ENCODE measurements at regions not wholly inside any gene's neighbourhood (a gene's known extent, or its start where the extent isn't known, plus 50 kb on each side); places are given as distances from the start of the nearest gene placed in this dataset.

DNA sequence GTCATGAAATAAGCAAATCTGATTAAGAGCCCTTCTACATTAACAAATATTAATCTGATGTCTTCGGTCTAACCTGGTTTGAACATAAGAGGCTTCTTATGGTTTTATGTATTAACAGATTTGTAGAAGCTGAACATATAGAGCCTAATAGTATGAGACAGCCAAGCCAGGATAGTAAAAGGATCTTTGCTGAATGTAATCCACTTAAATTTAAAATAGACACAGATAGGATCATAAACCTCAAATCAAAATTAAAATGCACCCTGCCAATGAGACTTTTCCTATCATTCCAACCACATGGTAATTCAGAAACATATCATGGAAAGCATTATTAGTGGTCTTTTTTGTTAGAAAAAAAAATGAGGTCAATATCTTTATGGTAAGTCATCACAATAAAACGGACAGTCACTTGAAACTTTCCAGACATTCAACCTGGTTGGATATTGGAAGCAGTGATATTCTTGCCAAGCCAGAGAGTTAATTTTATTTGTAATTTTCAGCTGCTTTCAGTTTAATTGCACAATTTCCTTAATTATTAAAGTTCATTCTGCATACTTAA lies 606.9 kb upstream of the SALL1 start:
- ChIA-PET CTCF (ENCODE audit: unreplicated experiment) (no interaction called here), POLR2A (interaction anchor here (0.9 kb wide), 1 partner anchor 680 kb away, joined by 3 read pairs; no protein-coding TSS in a partner anchor)
- Histone ChIP-seq H3K36me3 (ENCODE audit: insufficient read depth, low read length) (no peaks in the 10 kb centered on the region), H3K4me3 (ENCODE audit: low read depth, low read length, poor library complexity, severe bottlenecking) (no peak overlapping the region), H2AFZ (ENCODE audit: low read length) (no peak overlapping the region), H3K4me1 (ENCODE audit: insufficient read depth, low read length, poor library complexity, severe bottlenecking) (no peaks in the 10 kb centered on the region), H3K4me2 (ENCODE audit: low read length) (no peak overlapping the region), H3K27ac (ENCODE audit: low read depth, low read length, poor library complexity, severe bottlenecking) (no peak overlapping the region), H4K20me1 (ENCODE audit: insufficient read depth, low read length) (no peaks in the 10 kb centered on the region), H3K9me3 (ENCODE audit: low read length) (no peaks in the 10 kb centered on the region), H3K9me2 (ENCODE audit: insufficient read depth, low read length) (no peaks in the 10 kb centered on the region), H3K79me2 (ENCODE audit: insufficient read depth, low read depth, low read length) (no peaks in the 10 kb centered on the region)
- no TSS peak for BruUV-seq (replicated peaks)
- DNase-seq (ENCODE audit: low spot score) = no peak
- intact Hi-C loops (cut with micrococcal nuclease; ENCODE audit: unreplicated experiment) = no loop called here
- TF ChIP-seq, protein P1, sequence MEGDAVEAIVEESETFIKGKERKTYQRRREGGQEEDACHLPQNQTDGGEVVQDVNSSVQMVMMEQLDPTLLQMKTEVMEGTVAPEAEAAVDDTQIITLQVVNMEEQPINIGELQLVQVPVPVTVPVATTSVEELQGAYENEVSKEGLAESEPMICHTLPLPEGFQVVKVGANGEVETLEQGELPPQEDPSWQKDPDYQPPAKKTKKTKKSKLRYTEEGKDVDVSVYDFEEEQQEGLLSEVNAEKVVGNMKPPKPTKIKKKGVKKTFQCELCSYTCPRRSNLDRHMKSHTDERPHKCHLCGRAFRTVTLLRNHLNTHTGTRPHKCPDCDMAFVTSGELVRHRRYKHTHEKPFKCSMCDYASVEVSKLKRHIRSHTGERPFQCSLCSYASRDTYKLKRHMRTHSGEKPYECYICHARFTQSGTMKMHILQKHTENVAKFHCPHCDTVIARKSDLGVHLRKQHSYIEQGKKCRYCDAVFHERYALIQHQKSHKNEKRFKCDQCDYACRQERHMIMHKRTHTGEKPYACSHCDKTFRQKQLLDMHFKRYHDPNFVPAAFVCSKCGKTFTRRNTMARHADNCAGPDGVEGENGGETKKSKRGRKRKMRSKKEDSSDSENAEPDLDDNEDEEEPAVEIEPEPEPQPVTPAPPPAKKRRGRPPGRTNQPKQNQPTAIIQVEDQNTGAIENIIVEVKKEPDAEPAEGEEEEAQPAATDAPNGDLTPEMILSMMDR (conservative IDR thresholded peaks at IDR 0.05; ENCODE audit: low read length) = no peak
- no peak for TF ChIP-seq EZH2phosphoT487 (IDR thresholded peaks at IDR 0.05; ENCODE audit: borderline replicate concordance, low read depth, low read length)

DNA sequence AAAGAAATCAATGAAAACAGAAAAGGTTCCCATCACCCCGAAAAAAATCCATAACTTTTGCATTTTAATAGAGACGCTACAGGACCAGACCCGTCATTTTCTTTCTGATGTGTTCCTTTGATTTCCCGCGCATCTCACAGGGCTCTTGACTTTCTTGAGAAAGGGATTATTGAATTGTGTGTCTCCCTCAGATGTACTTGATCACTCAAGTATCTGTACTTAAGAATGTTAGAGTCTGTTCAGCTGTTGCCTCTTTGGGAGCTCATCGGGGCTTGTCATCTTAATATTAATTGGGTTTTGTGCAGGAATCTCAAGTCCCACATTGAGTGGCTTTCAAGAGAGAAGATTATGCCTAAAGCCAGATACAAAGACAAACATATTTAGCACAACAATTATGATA lies 606.4 kb upstream of the SALL1 start:
- Histone ChIP-seq H3K36me3 (ENCODE audit: insufficient read depth, low read length) (no peaks in the 10 kb centered on the region), H3K4me2 (ENCODE audit: low read length) (no peak overlapping the region), H3K4me3 (ENCODE audit: low read depth, low read length, poor library complexity, severe bottlenecking) (no peak overlapping the region), H3K4me1 (ENCODE audit: insufficient read depth, low read length, poor library complexity, severe bottlenecking) (no peaks in the 10 kb centered on the region), H4K20me1 (ENCODE audit: insufficient read depth, low read length) (no peaks in the 10 kb centered on the region), H3K9me2 (ENCODE audit: insufficient read depth, low read length) (no peaks in the 10 kb centered on the region), H2AFZ (ENCODE audit: low read length) (no peak overlapping the region), H3K79me2 (ENCODE audit: insufficient read depth, low read depth, low read length) (no peaks in the 10 kb centered on the region), H3K9me3 (ENCODE audit: low read length) (no peaks in the 10 kb centered on the region), H3K27ac (ENCODE audit: low read depth, low read length, poor library complexity, severe bottlenecking) (no peak overlapping the region)
- ChIA-PET CTCF (ENCODE audit: unreplicated experiment) (no interaction called here), POLR2A (interaction anchor here (0.9 kb wide), 1 partner anchor 680 kb away, joined by 3 read pairs; no protein-coding TSS in a partner anchor)
- no TSS peak for BruUV-seq (replicated peaks)
- DNase-seq (ENCODE audit: low spot score) = no peak
- no peak for TF ChIP-seq EZH2phosphoT487 (IDR thresholded peaks at IDR 0.05; ENCODE audit: borderline replicate concordance, low read depth, low read length)
- TF ChIP-seq, protein P1 (conservative IDR thresholded peaks at IDR 0.05; ENCODE audit: low read length) = no peak
- intact Hi-C loops (cut with micrococcal nuclease; ENCODE audit: unreplicated experiment) = no loop called here

GRCh38 chr16:51757124-51757470 lies 606.0 kb upstream of the SALL1 start:
- no peaks in the 10 kb centered on the region for H3K79me2 ChIP-seq (ENCODE audit: insufficient read depth, low read depth, low read length)
- no peak overlapping the region for H3K4me3 ChIP-seq (ENCODE audit: low read depth, low read length, poor library complexity, severe bottlenecking)
- H3K36me3 ChIP-seq (ENCODE audit: insufficient read depth, low read length) = no peaks in the 10 kb centered on the region
- no peaks in the 10 kb centered on the region for H3K9me3 ChIP-seq (ENCODE audit: low read length)
- no peak for TF ChIP-seq EZH2phosphoT487 (IDR thresholded peaks at IDR 0.05; ENCODE audit: borderline replicate concordance, low read depth, low read length)
- TF ChIP-seq, protein P1 (conservative IDR thresholded peaks at IDR 0.05; ENCODE audit: low read length) = no peak
- BruUV-seq (replicated peaks) = no TSS peak
- H3K9me2 ChIP-seq (ENCODE audit: insufficient read depth, low read length) = no peaks in the 10 kb centered on the region
- CTCF ChIA-PET (ENCODE audit: unreplicated experiment) = no interaction called here
- no peak overlapping the region for H2AFZ ChIP-seq (ENCODE audit: low read length)
- no peak overlapping the region for H3K4me2 ChIP-seq (ENCODE audit: low read length)
- no peaks in the 10 kb centered on the region for H3K4me1 ChIP-seq (ENCODE audit: insufficient read depth, low read length, poor library complexity, severe bottlenecking)
- H3K27ac ChIP-seq (ENCODE audit: low read depth, low read length, poor library complexity, severe bottlenecking) = no peak overlapping the region
- POLR2A ChIA-PET = no interaction called here
- H4K20me1 ChIP-seq (ENCODE audit: insufficient read depth, low read length) = no peaks in the 10 kb centered on the region
- no peak for DNase-seq (ENCODE audit: low spot score)
- intact Hi-C loops (cut with micrococcal nuclease; ENCODE audit: unreplicated experiment) = no loop called here

Data from OCI-LY7 (cell line).